Mesendoderm (in vitro differentiated cells): ENCODE measurements at regions not wholly inside any gene's neighbourhood (a gene's known extent, or its start where the extent isn't known, plus 50 kb on each side); places are given as distances from the start of the nearest gene placed in this dataset.
"Not testable (repeated sequence)": the region's sequence is repeated elsewhere in the genome, so short reads cannot be mapped to it uniquely, and the experiment has no call there.

Experiments
- DNase-seq: peaks from one replicate; pipeline ENCODE4 v3.0.0; 2013
- H2AK5ac ChIP-seq: 2 replicates; pipeline ENCODE4 v1.6.1; 2013; ENCODE audit warnings: low read length, inconsistent platforms
- H2BK120ac ChIP-seq: 2 replicates; pipeline ENCODE4 v1.6.1; 2013; ENCODE audit warnings: low read depth, mild to moderate bottlenecking, low read length, moderate library complexity, mixed read lengths
- H2BK15ac ChIP-seq: replicated peaks from 2 replicates; pipeline ENCODE4 v1.6.1; 2013; ENCODE audit warnings: low read depth, mild to moderate bottlenecking, moderate library complexity
- H2BK5ac ChIP-seq: 2 replicates; pipeline ENCODE4 v1.6.1; 2013; ENCODE audit warnings: low read length, inconsistent platforms
- H3K18ac ChIP-seq: 2 replicates; pipeline ENCODE4 v1.6.1; 2013; ENCODE audit warnings: mild to moderate bottlenecking, low read length, mixed read lengths
- H3K23ac ChIP-seq: one replicate; pipeline ENCODE4 v1.6.1; 2013; ENCODE audit warnings: low read length
- H3K27ac ChIP-seq: 2 replicates; pipeline ENCODE4 v1.5.1; 2013; ENCODE audit warnings: low read depth, mild to moderate bottlenecking, inconsistent platforms, low read length, moderate library complexity
- H3K27me3 ChIP-seq: 2 replicates; pipeline ENCODE4 v1.6.1; 2013; ENCODE audit warnings: low read length, control low read depth, mild to moderate bottlenecking, inconsistent platforms; ENCODE audit not compliant: insufficient read depth, poor library complexity
- H3K36me3 ChIP-seq: 2 replicates; pipeline ENCODE4 v1.6.1; 2013; ENCODE audit warnings: low read length, inconsistent platforms; ENCODE audit not compliant: control insufficient read depth, insufficient read depth
- H3K4ac ChIP-seq: one replicate; pipeline ENCODE4 v1.6.1; 2013; ENCODE audit warnings: low read depth, mild to moderate bottlenecking, low read length, moderate library complexity
- H3K4me1 ChIP-seq: 2 replicates; pipeline ENCODE4 v1.6.1; 2013; ENCODE audit warnings: low read depth, low read length, inconsistent platforms; ENCODE audit not compliant: control insufficient read depth
- H3K4me2 ChIP-seq: 2 replicates; pipeline ENCODE4 v1.6.1; 2013; ENCODE audit warnings: low read length
- H3K4me3 ChIP-seq: 2 replicates; pipeline ENCODE4 v1.5.1; 2013; ENCODE audit warnings: mild to moderate bottlenecking, low read length
- H3K56ac ChIP-seq: one replicate; pipeline ENCODE4 v1.6.1; 2013; ENCODE audit warnings: low read length
- H3K79me1 ChIP-seq: 2 replicates; pipeline ENCODE4 v1.6.1; 2013; ENCODE audit warnings: low read length, inconsistent platforms
- H3K79me2 ChIP-seq: 2 replicates; pipeline ENCODE4 v1.6.1; 2013; ENCODE audit warnings: mild to moderate bottlenecking, low read length; ENCODE audit not compliant: control insufficient read depth, insufficient read depth
- H3K9ac ChIP-seq: 2 replicates; pipeline ENCODE4 v1.6.1; 2013; ENCODE audit warnings: low read length, inconsistent platforms
- H4K5ac ChIP-seq: one replicate; pipeline ENCODE4 v1.6.1; 2013; ENCODE audit warnings: low read length
- H4K8ac ChIP-seq: one replicate; pipeline ENCODE4 v1.6.1; 2013; ENCODE audit warnings: low read depth, mild to moderate bottlenecking, control low read depth, low read length, moderate library complexity
- WGBS: extraction: QIAGEN DNeasy Blood & Tissue Kit; methylation state at CpG from one replicate; pipeline ENCODE4 v1.1.7; 2013; ENCODE audit warnings: low lambda C conversion rate, missing lambda C conversion rate; ENCODE audit not compliant: insufficient coverage; ENCODE audit errors: extremely low coverage; 5-methylcytosine and 5-hydroxymethylcytosine counted together

DNA sequence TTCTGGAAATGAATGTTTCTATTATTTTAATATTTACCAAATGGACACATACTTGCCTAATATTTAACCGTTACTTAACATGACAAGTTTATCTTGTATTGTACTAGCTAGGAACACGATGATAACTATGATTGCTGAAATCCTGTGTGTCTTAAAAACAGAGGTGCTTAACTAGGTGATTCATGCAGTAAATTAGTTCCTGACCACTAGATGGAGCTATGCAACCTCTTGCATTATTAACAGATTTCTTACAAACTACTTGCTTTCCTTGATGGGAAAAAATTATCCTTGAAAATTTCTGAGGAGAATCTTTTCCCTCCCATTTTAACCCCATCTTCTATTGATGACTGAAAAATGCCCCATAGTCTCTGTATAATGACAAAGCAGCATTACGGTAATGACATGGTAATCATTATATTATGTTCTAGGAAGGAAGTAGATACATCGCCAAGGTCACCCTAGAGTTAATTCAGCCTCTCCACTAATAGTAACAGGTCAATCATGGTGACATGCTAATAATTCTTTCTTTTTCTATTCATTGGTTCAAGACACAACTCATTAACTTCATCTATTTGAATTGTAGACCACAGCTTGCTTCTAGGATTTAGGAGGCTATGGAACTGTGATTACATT is 844.2 kb downstream of the RAPGEF2 start:
- Histone ChIP-seq H3K27me3 (no peaks in the 10 kb centered on the region), H3K27ac (no peak overlapping the region), H3K36me3 (no peaks in the 10 kb centered on the region), H3K4me1 (no peaks in the 10 kb centered on the region), H3K23ac (no peak overlapping the region), H3K9ac (no peak overlapping the region), H3K79me2 (no peaks in the 10 kb centered on the region), H4K8ac (no peak overlapping the region), H2BK5ac (no peak overlapping the region), H2BK15ac (no peak overlapping the region), H3K79me1 (no peaks in the 10 kb centered on the region), H2BK120ac (no peak overlapping the region), H2AK5ac (no peak overlapping the region), H3K4me2 (no peak overlapping the region), H3K4ac (no peak overlapping the region), H3K56ac (no peak overlapping the region), H3K18ac (no peak overlapping the region), H3K4me3 (no peak overlapping the region), H4K5ac (no peak overlapping the region)
- no CpG with 5 or more reads among the region's 4 CpGs for WGBS
- peak; percentile 79 for DNase-seq

DNA sequence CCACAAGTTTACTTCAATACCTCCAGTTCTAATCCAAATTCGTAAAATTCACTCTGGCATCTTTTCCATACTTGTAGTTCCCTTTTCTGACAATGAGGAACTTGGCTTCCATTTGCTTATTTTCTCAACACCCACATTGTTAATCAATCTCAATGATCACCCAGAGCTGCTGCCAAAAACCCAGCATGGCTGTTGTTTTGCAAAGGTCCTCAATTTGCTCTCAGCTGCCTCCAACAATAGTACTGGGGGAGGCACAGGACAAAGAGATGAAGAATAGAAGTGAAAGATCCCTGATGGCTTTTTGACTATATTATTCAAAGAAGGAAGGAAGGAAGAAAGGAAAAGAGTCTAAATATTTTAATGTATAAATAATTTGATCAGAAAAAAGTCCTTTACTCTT is 847.8 kb downstream of the RAPGEF2 start:
- no peak overlapping the region for H3K56ac ChIP-seq
- WGBS: 100% methylated on average over 1 of the region's 1 CpG
- no peak overlapping the region for H3K18ac ChIP-seq
- H3K27me3 ChIP-seq: no peaks in the 10 kb centered on the region
- H2BK5ac ChIP-seq: no peak overlapping the region
- H3K4ac ChIP-seq: no peak overlapping the region
- no peak overlapping the region for H2AK5ac ChIP-seq
- H3K36me3 ChIP-seq: no peaks in the 10 kb centered on the region
- H3K79me2 ChIP-seq: no peaks in the 10 kb centered on the region
- H3K4me3 ChIP-seq: no peak overlapping the region
- DNase-seq: no peak
- no peak overlapping the region for H3K23ac ChIP-seq
- no peak overlapping the region for H3K9ac ChIP-seq
- H3K79me1 ChIP-seq: no peaks in the 10 kb centered on the region
- no peak overlapping the region for H2BK120ac ChIP-seq
- H3K27ac ChIP-seq: no peak overlapping the region
- no peaks in the 10 kb centered on the region for H3K4me1 ChIP-seq
- no peak overlapping the region for H3K4me2 ChIP-seq
- H2BK15ac ChIP-seq: no peak overlapping the region
- no peak overlapping the region for H4K5ac ChIP-seq
- H4K8ac ChIP-seq: no peak overlapping the region

GRCh38 chr4:159966746-159967145 is 863.9 kb downstream of the RAPGEF2 start:
- Histone ChIP-seq H4K5ac (no peak overlapping the region), H3K4ac (no peak overlapping the region), H4K8ac (no peak overlapping the region), H3K4me2 (no peak overlapping the region), H3K18ac (no peak overlapping the region), H3K23ac (no peak overlapping the region), H3K79me2 (no peaks in the 10 kb centered on the region), H3K4me3 (no peak overlapping the region), H2BK5ac (no peak overlapping the region), H3K56ac (no peak overlapping the region), H2AK5ac (no peak overlapping the region), H3K27me3 (no peaks in the 10 kb centered on the region), H3K9ac (no peak overlapping the region), H3K79me1 (no peaks in the 10 kb centered on the region), H2BK15ac (no peak overlapping the region), H2BK120ac (no peak overlapping the region), H3K36me3 (no peaks in the 10 kb centered on the region), H3K27ac (no peak overlapping the region), H3K4me1 (no peaks in the 10 kb centered on the region)
- WGBS: no CpG with 5 or more reads among the region's 4 CpGs
- DNase-seq: peak; percentile 10

GRCh38 chr4:159976871-159977482 is 874.1 kb downstream of the RAPGEF2 start:
- H3K9ac ChIP-seq, H3K79me1 ChIP-seq, H3K36me3 ChIP-seq, H3K56ac ChIP-seq, H3K4me3 ChIP-seq, H4K8ac ChIP-seq, H3K23ac ChIP-seq, H3K4ac ChIP-seq, H3K4me2 ChIP-seq, H2AK5ac ChIP-seq, H2BK15ac ChIP-seq, H4K5ac ChIP-seq, H3K27me3 ChIP-seq, H3K18ac ChIP-seq, H3K79me2 ChIP-seq, H3K4me1 ChIP-seq: not testable (repeated sequence)
- peak overlapping the region; percentile 70 for H3K27ac ChIP-seq
- peak overlapping the region; percentile 49 for H2BK120ac ChIP-seq
- peak overlapping the region; percentile 17 for H2BK5ac ChIP-seq
- no CpG with 5 or more reads among the region's 6 CpGs for WGBS
- DNase-seq: peak; percentile 93

- H2AK5ac ChIP-seq: no peak overlapping the region
- H3K4me1 ChIP-seq: no peaks in the 10 kb centered on the region
- H3K23ac ChIP-seq: no peak overlapping the region
- H4K8ac ChIP-seq: no peak overlapping the region
- no peak overlapping the region for H3K56ac ChIP-seq
- no peak overlapping the region for H2BK5ac ChIP-seq
- no peak overlapping the region for H3K4me2 ChIP-seq
- H3K27ac ChIP-seq: no peak overlapping the region
- H3K27me3 ChIP-seq: no peaks in the 10 kb centered on the region
- H3K79me2 ChIP-seq: no peaks in the 10 kb centered on the region
- H3K4me3 ChIP-seq: no peak overlapping the region
- no peak for DNase-seq
- WGBS: no CpG with 5 or more reads among the region's 9 CpGs
- no peak overlapping the region for H3K9ac ChIP-seq
- no peak overlapping the region for H3K4ac ChIP-seq
- H3K79me1 ChIP-seq: no peaks in the 10 kb centered on the region
- H3K18ac ChIP-seq: peak overlapping the region; percentile 45
- H2BK120ac ChIP-seq: no peak overlapping the region
- no peaks in the 10 kb centered on the region for H3K36me3 ChIP-seq
- no peak overlapping the region for H2BK15ac ChIP-seq
- H4K5ac ChIP-seq: no peak overlapping the region
Measured at GRCh38 chr4:159977907-159978617, 875.2 kb downstream of the RAPGEF2 start.
